HepG2 (cell line): ENCODE measurements at regions not wholly inside any gene's neighbourhood (a gene's known extent, or its start where the extent isn't known, plus 50 kb on each side); places are given as distances from the start of the nearest gene placed in this dataset.
A peak's percentile ranks its signal among the peaks of the same experiment; 100 is the strongest.
"Not testable (repeated sequence)": the region's sequence is repeated elsewhere in the genome, so short reads cannot be mapped to it uniquely, and the experiment has no call there.

ENCODE experiments used
- ATAC-seq: fragments of 200-7000 bp; cut with Tn5 transposase; 3 replicates; pipeline ENCODE4 v1.9.1; 2020; ENCODE audit warnings: mild to moderate bottlenecking, moderate library complexity
- BruUV-seq: library from RNA; stranded (reverse); fragments of 400-500 nt; replicated peaks from 2 replicates; lab custom pipeline; 2021; lab: Mats Ljungman, UMichigan
- CTCF ChIA-PET: fragments of 300-600 bp; formaldehyde crosslinking; extraction: SDS; loops from one replicate; lab custom pipeline; 2021; ENCODE audit warnings: low total read pairs, inconsistent platforms, low intra/inter-chr PET ratio; lab: Yijun Ruan, JAX
- POLR2A ChIA-PET: fragments of 350-600 bp; sonication (Branson Sonifier 250); formaldehyde crosslinking; loops from one replicate; lab custom pipeline; 2020; ENCODE audit warnings: antibody characterized with exemption, inconsistent platforms; lab: Yijun Ruan, JAX
- DNase-seq: peaks from one replicate; pipeline ENCODE4 v3.0.0-alpha.2; 2015; ENCODE audit warnings: low spot score
- FAIRE-seq: peaks from 3 replicates; lab custom pipeline; 2011; peaks lifted over from hg19 to GRCh38; lab: Jason Lieb, UNC
- H2AFZ ChIP-seq: one replicate; pipeline ENCODE4 v1.6.1; 2011; ENCODE audit warnings: low read length, inconsistent platforms
- H3K27ac ChIP-seq: fragments of 300-600 bp; 3 replicates; pipeline ENCODE4 v1.8.0; 2011; ENCODE audit warnings: mixed run types, mild to moderate bottlenecking, mixed read lengths, low read length, inconsistent platforms; ENCODE audit not compliant: insufficient read depth; ENCODE audit errors: extremely low read length
- H3K27me3 ChIP-seq, 2 experiments: fragments of 200-600 bp in 1 of 2; 2 replicates in 1 of 2; 3 replicates in 1 of 2; pipeline versions ENCODE4 v1.6.0 to v1.8.0; 2011; ENCODE audit warnings: low read length in 2 of 2, mild to moderate bottlenecking in 2 of 2, moderate library complexity in 2 of 2, inconsistent platforms in 1 of 2; ENCODE audit not compliant: insufficient read depth in 2 of 2, control insufficient read depth in 1 of 2
- H3K36me3 ChIP-seq, 2 experiments: fragments of 200-600 bp in 1 of 2; replicated peaks in 1 of 2; 2 replicates in 1 of 2; 3 replicates in 1 of 2; pipeline versions ENCODE4 v1.5.1 to v1.8.0; 2011; ENCODE audit warnings: low read length in 2 of 2, inconsistent platforms in 1 of 2; ENCODE audit not compliant: insufficient read depth in 2 of 2, control insufficient read depth in 1 of 2
- H3K4me1 ChIP-seq: 2 replicates; pipeline ENCODE4 v1.5.1; 2012; ENCODE audit warnings: low read length, inconsistent platforms; ENCODE audit not compliant: insufficient read depth
- H3K4me2 ChIP-seq: 2 replicates; pipeline ENCODE4 v1.6.0; 2011; ENCODE audit warnings: low read depth, low read length, inconsistent platforms
- H3K4me3 ChIP-seq, 3 experiments: fragments of 200-600 bp in 1 of 3; sonication (generic), shearing (Covaris generic) in 1 of 3; replicated peaks in 1 of 3; 2 replicates each; pipeline ENCODE4 v1.5.1; 2011 to 2016; ENCODE audit warnings: low read length in 3 of 3, inconsistent platforms in 2 of 3, low read depth in 2 of 3, mild to moderate bottlenecking in 2 of 3, control low read depth in 1 of 3, mixed read lengths in 1 of 3; ENCODE audit not compliant: insufficient read depth in 1 of 3
- H3K79me2 ChIP-seq: one replicate; pipeline ENCODE4 v1.6.1; 2011; ENCODE audit warnings: low read length, inconsistent platforms; ENCODE audit not compliant: insufficient read depth
- H3K9ac ChIP-seq: 2 replicates; pipeline ENCODE4 v1.6.0; 2011; ENCODE audit warnings: mild to moderate bottlenecking, low read depth, low read length, inconsistent platforms; ENCODE audit not compliant: insufficient read depth
- H3K9me3 ChIP-seq: 2 replicates; pipeline ENCODE4 v1.5.1; 2012; ENCODE audit warnings: mild to moderate bottlenecking, low read length
- H4K20me1 ChIP-seq: 2 replicates; pipeline ENCODE4 v1.6.0; 2011; ENCODE audit warnings: inconsistent platforms, mild to moderate bottlenecking, low read length, moderate library complexity; ENCODE audit not compliant: insufficient read depth
- ATF1 ChIP-seq: IDR thresholded peaks from 2 replicates; pipeline ENCODE4 v1.6.1; 2016; ENCODE audit warnings: mild to moderate bottlenecking, control low read depth
- CREM ChIP-seq, 2 experiments: sonication (generic) in 1 of 2; formaldehyde crosslinking in 1 of 2; IDR thresholded peaks; 2 replicates each; pipeline versions ENCODE4 v1.4.0 to v1.6.1; 2016 to 2020; ENCODE audit warnings: antibody characterized with exemption in 1 of 2, mild to moderate bottlenecking in 1 of 2, missing genetic modification reagents in 1 of 2
- ELF1 ChIP-seq: sonication (generic); formaldehyde crosslinking; IDR thresholded peaks from 2 replicates; pipeline ENCODE4 v1.4.0; 2020; ENCODE audit warnings: missing genetic modification reagents
- ELF3 ChIP-seq: IDR thresholded peaks from 2 replicates; pipeline ENCODE4 v1.6.1; 2016; ENCODE audit warnings: missing genetic modification reagents, missing compliant biosample characterization
- EP300 ChIP-seq, 3 experiments: sonication (generic) in 1 of 3; formaldehyde crosslinking in 1 of 3; IDR thresholded peaks; 2 replicates each; pipeline versions ENCODE4 v1.5.1 to v1.6.1; 2011 to 2020; ENCODE audit warnings: low read depth in 2 of 3, low read length in 2 of 3, borderline replicate concordance in 1 of 3, improper control_type of control experiment in 1 of 3, mild to moderate bottlenecking in 1 of 3, missing genetic modification reagents in 1 of 3, moderate library complexity in 1 of 3
- ETV5 ChIP-seq: IDR thresholded peaks from 2 replicates; pipeline ENCODE4 v1.6.1; 2018; ENCODE audit warnings: missing biosample characterization, missing genetic modification reagents, inconsistent platforms, borderline replicate concordance
- FOSL2 ChIP-seq: sonication (generic); formaldehyde crosslinking; IDR thresholded peaks from 2 replicates; pipeline ENCODE4 v1.4.0; 2020; ENCODE audit warnings: missing genetic modification reagents
- FOXA3 ChIP-seq: IDR thresholded peaks from 2 replicates; pipeline ENCODE4 v1.6.1; 2016; ENCODE audit warnings: missing genetic modification reagents, missing compliant biosample characterization
- FOXP1 ChIP-seq, 2 experiments: fragments of 450-650 bp in 1 of 2; IDR thresholded peaks; 2 replicates each; pipeline ENCODE4 v1.6.1; 2017 to 2018; ENCODE audit warnings: antibody characterized with exemption in 1 of 2
- GABPA ChIP-seq, 2 experiments: IDR thresholded peaks; 2 replicates each; pipeline ENCODE4 v1.6.1; 2011 to 2016; ENCODE audit warnings: low read depth in 2 of 2, low read length in 1 of 2, missing biosample characterization in 1 of 2, missing genetic modification characterization in 1 of 2
- HMGXB4 ChIP-seq, 2 experiments: sonication (generic) in 1 of 2; formaldehyde crosslinking in 1 of 2; IDR thresholded peaks; 2 replicates each; pipeline versions ENCODE4 v1.4.0 to v1.6.1; 2018 to 2020; ENCODE audit warnings: missing genetic modification reagents in 2 of 2, borderline replicate concordance in 1 of 2, low read depth in 1 of 2, mild to moderate bottlenecking in 1 of 2, missing biosample characterization in 1 of 2
- HNF4A ChIP-seq: sonication (generic); formaldehyde crosslinking; IDR thresholded peaks from 2 replicates; pipeline ENCODE4 v1.4.0; 2020; ENCODE audit warnings: missing genetic modification reagents
- HOXA3 ChIP-seq: sonication (generic); formaldehyde crosslinking; IDR thresholded peaks from 2 replicates; pipeline ENCODE4 v1.5.0; 2020; ENCODE audit warnings: missing genetic modification reagents
- RARA ChIP-seq: IDR thresholded peaks from 2 replicates; pipeline ENCODE4 v1.6.1; 2016; ENCODE audit warnings: missing genetic modification reagents, missing compliant biosample characterization
- ZNF644 ChIP-seq: IDR thresholded peaks from 2 replicates; pipeline ENCODE4 v1.6.1; 2016; ENCODE audit warnings: low read depth
- WGBS: methylation state at CpG from one replicate; pipeline ENCODE4 v1.1.6; 2017; ENCODE audit warnings: low lambda C conversion rate; 5-methylcytosine and 5-hydroxymethylcytosine counted together
- in situ Hi-C: cut with HindIII; loops from 2 replicates; pipeline ENCODE4 v1.10.0; 2017; ENCODE audit warnings: low pct_unique_long_range_greater_than_20kb; ENCODE audit not compliant: extremely low pct_ligation_motif_present
- intact Hi-C: fragments of 100-400 bp; cut with micrococcal nuclease; formaldehyde crosslinking; loops from one replicate; pipeline ENCODE4 v1.10.0; 2022; ENCODE audit not compliant: unreplicated experiment
- TF ChIP-seq, protein P1 (sequence below): sonication (generic); formaldehyde crosslinking; conservative IDR thresholded peaks from 2 replicates; pipeline ENCODE4 v1.4.0; 2020; ENCODE audit warnings: mild to moderate bottlenecking, missing genetic modification reagents, moderate library complexity
- TF ChIP-seq, protein P2 (sequence below): IDR thresholded peaks from 2 replicates; pipeline ENCODE4 v1.6.1; 2016; ENCODE audit warnings: low read depth

- not testable (repeated sequence) for H3K27me3 ChIP-seq; TF ChIP-seq CREM (CRISPR knock-in tag; IDR thresholded peaks at IDR 0.05); GABPA (IDR thresholded peaks at IDR 0.05; ENCODE audit: low read depth, low read length); FOXP1 (IDR thresholded peaks at IDR 0.05); EP300 (CRISPR knock-in tag; IDR thresholded peaks at IDR 0.05; ENCODE audit: borderline replicate concordance)
- ATAC-seq: peak; percentile 79
- TF ChIP-seq, protein P1, sequence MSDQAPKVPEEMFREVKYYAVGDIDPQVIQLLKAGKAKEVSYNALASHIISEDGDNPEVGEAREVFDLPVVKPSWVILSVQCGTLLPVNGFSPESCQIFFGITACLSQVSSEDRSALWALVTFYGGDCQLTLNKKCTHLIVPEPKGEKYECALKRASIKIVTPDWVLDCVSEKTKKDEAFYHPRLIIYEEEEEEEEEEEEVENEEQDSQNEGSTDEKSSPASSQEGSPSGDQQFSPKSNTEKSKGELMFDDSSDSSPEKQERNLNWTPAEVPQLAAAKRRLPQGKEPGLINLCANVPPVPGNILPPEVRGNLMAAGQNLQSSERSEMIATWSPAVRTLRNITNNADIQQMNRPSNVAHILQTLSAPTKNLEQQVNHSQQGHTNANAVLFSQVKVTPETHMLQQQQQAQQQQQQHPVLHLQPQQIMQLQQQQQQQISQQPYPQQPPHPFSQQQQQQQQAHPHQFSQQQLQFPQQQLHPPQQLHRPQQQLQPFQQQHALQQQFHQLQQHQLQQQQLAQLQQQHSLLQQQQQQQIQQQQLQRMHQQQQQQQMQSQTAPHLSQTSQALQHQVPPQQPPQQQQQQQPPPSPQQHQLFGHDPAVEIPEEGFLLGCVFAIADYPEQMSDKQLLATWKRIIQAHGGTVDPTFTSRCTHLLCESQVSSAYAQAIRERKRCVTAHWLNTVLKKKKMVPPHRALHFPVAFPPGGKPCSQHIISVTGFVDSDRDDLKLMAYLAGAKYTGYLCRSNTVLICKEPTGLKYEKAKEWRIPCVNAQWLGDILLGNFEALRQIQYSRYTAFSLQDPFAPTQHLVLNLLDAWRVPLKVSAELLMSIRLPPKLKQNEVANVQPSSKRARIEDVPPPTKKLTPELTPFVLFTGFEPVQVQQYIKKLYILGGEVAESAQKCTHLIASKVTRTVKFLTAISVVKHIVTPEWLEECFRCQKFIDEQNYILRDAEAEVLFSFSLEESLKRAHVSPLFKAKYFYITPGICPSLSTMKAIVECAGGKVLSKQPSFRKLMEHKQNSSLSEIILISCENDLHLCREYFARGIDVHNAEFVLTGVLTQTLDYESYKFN (CRISPR knock-in tag): peak; percentile 27; the same call in 1 of the 2 replicates
- TF ChIP-seq HMGXB4 (CRISPR knock-in tag; IDR thresholded peaks at IDR 0.05; ENCODE audit: borderline replicate concordance in 1 of 2, low read depth in 1 of 2) (0 out of 4 replicates have a peak, but pooled peaks of 1 of the 2 experiments have one; percentile 17), ELF1 (CRISPR knock-in tag) (peak; percentile 31; the same call in 1 of the 2 replicates), CREM (IDR thresholded peaks at IDR 0.05) (peak; percentile 57), GABPA (CRISPR knock-in tag; IDR thresholded peaks at IDR 0.05; ENCODE audit: low read depth) (peak; percentile 90), ATF1 (CRISPR knock-in tag) (peak; percentile 76; the same call in 1 of the 2 replicates), ETV5 (CRISPR knock-in tag) (peak; percentile 62; the same call in 1 of the 2 replicates), FOXP1 (CRISPR knock-in tag; IDR thresholded peaks at IDR 0.05) (0 out of 2 replicates have a peak, but pooled peaks have one; percentile 10), HNF4A (CRISPR knock-in tag) (peak; percentile 71), EP300 (IDR thresholded peaks at IDR 0.05; ENCODE audit: low read depth in 2 of 2, low read length in 2 of 2) (peak in 1 of 2 experiments; percentile 17; a peak in 1 of 4 replicates), FOSL2 (CRISPR knock-in tag) (peak; percentile 73), ELF3 (peak; percentile 71), HOXA3 (CRISPR knock-in tag) (0 out of 2 replicates have a peak, but pooled peaks have one; percentile 50), FOXA3 (CRISPR knock-in tag) (0 out of 2 replicates have a peak, but pooled peaks have one; percentile 17), RARA (CRISPR knock-in tag) (peak; percentile 33; the same call in 1 of the 2 replicates), ZNF644 (CRISPR knock-in tag) (0 out of 2 replicates have a peak, but pooled peaks have one; percentile 15)
- TF ChIP-seq, protein P2, sequence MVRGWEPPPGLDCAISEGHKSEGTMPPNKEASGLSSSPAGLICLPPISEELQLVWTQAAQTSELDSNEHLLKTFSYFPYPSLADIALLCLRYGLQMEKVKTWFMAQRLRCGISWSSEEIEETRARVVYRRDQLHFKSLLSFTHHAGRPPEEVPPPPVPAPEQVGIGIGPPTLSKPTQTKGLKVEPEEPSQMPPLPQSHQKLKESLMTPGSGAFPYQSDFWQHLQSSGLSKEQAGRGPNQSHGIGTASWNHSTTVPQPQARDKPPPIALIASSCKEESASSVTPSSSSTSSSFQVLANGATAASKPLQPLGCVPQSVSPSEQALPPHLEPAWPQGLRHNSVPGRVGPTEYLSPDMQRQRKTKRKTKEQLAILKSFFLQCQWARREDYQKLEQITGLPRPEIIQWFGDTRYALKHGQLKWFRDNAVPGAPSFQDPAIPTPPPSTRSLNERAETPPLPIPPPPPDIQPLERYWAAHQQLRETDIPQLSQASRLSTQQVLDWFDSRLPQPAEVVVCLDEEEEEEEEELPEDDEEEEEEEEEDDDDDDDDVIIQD (CRISPR knock-in tag): peak; percentile 48; the same call in 1 of the 2 replicates
Observed at GRCh38 chr11:89606845-89607244, 103.3 kb upstream of the TRIM77 start.

More at GRCh38 chr11:89606845-89607244, 103.3 kb upstream of the TRIM77 start:
- H4K20me1 ChIP-seq, H3K36me3 ChIP-seq, POLR2A ChIA-PET, intact Hi-C loops, H3K4me3 ChIP-seq, in situ Hi-C loops, BruUV-seq, FAIRE-seq, H2AFZ ChIP-seq, H3K9ac ChIP-seq, H3K79me2 ChIP-seq, H3K9me3 ChIP-seq, CTCF ChIA-PET, H3K27ac ChIP-seq: not testable (repeated sequence)
- H3K4me2 ChIP-seq: 0 out of 2 replicates have a peak overlapping the region, but pooled peaks have one; percentile 7
- peaks cover 14% of the 10 kb centered on the region for H3K4me1 ChIP-seq
- DNase-seq: peak; percentile 81
- 4% methylated on average over 2 of the region's 2 CpGs for WGBS
